SH-SY5Y (cell line): ENCODE measurements at regions not wholly inside any gene's neighbourhood (a gene's known extent, or its start where the extent isn't known, plus 50 kb on each side); places are given as distances from the start of the nearest gene placed in this dataset.

Experiments used
- GATA2 ChIP-seq: IDR thresholded peaks from 2 replicates; pipeline ENCODE4 v1.6.1; 2011; ENCODE audit warnings: mild to moderate bottlenecking, low read depth, low read length
- GATA3 ChIP-seq: IDR thresholded peaks from 2 replicates; pipeline ENCODE4 v1.6.1; 2011; ENCODE audit warnings: low read depth, mild to moderate bottlenecking, low read length, moderate library complexity

GRCh38 chr5:130981663-130982062 lies 183.4 kb downstream of the HINT1 start:
- TF ChIP-seq GATA3, result no peak
- TF ChIP-seq GATA2, result no peak

DNA sequence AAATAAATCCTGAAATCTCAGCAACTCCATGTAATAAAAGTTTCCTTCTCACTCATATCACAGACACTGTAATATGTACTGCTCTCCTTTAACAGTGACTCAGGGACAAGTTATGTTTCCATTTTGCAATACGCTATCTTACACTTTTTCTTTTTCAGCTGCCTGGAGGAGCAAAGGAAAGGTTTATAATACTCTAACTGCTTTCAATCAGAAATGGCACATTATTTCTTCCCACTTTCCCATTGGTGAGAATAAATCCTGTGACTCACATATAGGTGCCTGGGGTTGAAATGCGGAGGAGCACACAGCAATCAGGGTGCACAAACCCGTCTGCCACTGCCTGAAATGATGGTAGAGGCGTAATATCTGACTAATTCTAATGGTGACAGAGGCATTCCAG lies 186.6 kb downstream of the HINT1 start:
- TF ChIP-seq GATA2 (no peak), GATA3 (no peak)

GRCh38 chr5:130976493-130976892 lies 188.6 kb downstream of the HINT1 start:
- TF ChIP-seq GATA3, result no peak
- TF ChIP-seq GATA2, result no peak

- TF ChIP-seq GATA3 (no peak), GATA2 (no peak)
Measured at GRCh38 chr5:130975847-130976246, 189.2 kb downstream of the HINT1 start.

- TF ChIP-seq GATA2 (no peak), GATA3 (no peak)
Measured at GRCh38 chr5:130975299-130975698, 189.8 kb downstream of the HINT1 start.

- TF ChIP-seq GATA3 (no peak), GATA2 (no peak)
Measured at GRCh38 chr5:130974021-130974683, 190.9 kb downstream of the HINT1 start.

GRCh38 chr5:130966990-130967525 lies 198.0 kb downstream of the HINT1 start:
- TF ChIP-seq GATA3, result no peak
- TF ChIP-seq GATA2, result no peak

- TF ChIP-seq GATA2 (no peak), GATA3 (no peak)
Measured at GRCh38 chr5:130965920-130966319, 199.1 kb downstream of the HINT1 start.

- no peak for TF ChIP-seq GATA3
- TF ChIP-seq GATA2, result no peak
Measured at GRCh38 chr5:130965360-130965759, 199.7 kb downstream of the HINT1 start.

- TF ChIP-seq GATA2 (no peak), GATA3 (no peak)
Measured at GRCh38 chr5:130964231-130965202, 200.5 kb downstream of the HINT1 start.

GRCh38 chr5:130963798-130964197 lies 201.3 kb downstream of the HINT1 start:
- TF ChIP-seq GATA2 (no peak), GATA3 (no peak)

GRCh38 chr5:130957151-130957550 lies 207.9 kb downstream of the HINT1 start:
- TF ChIP-seq GATA2 (no peak), GATA3 (no peak)

DNA sequence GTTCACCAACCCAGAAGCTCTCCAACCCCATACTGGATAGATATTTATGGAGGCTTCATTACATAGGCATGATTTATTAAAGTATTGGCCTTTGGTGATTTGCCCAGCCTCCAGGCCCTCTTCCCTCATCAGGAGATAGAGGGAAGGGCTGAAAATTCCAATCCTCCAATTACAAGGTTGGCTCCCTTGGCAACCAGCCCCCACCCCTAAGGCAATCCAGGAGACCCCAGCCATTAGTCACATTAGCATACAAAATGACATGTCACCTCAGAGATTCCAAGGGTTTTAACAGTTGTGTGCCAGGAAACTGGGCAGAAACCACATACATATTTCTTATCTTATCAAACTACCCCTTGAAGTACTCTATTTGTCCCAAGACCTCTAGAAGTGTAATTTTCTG lies 210.0 kb downstream of the HINT1 start:
- TF ChIP-seq GATA3 (no peak), GATA2 (no peak)

GRCh38 chr5:130954336-130954735 lies 210.7 kb downstream of the HINT1 start:
- TF ChIP-seq GATA2 (no peak), GATA3 (no peak)
